ENCODE measurements at regions not wholly inside any gene's neighbourhood (a gene's known extent, or its start where the extent isn't known, plus 50 kb on each side); places are given as distances from the start of the nearest gene placed in this dataset.

- no peak for DNase-seq (ENCODE audit: low spot score)
- Mint-ChIP-seq H3K36me3 (ENCODE audit: low read depth, unreplicated experiment) (no peaks in the 10 kb centered on the region), H3K4me1 (ENCODE audit: unreplicated experiment) (no peaks in the 10 kb centered on the region), H3K27ac (ENCODE audit: unreplicated experiment) (no peak overlapping the region), H3K27me3 (ENCODE audit: unreplicated experiment) (peaks cover 1% of the 10 kb centered on the region), H3K9me3 (ENCODE audit: unreplicated experiment) (no peaks in the 10 kb centered on the region), H3K4me3 (ENCODE audit: unreplicated experiment) (no peak overlapping the region)
- TF ChIP-seq CTCF (IDR thresholded peaks at IDR 0.05; ENCODE audit: unreplicated experiment): no peak
Observed at GRCh38 chr1:213531369-213532310, 456.1 kb upstream of the PROX1 start.

GRCh38 chr1:213533125-213533524, 454.6 kb upstream of the PROX1 start:
- Mint-ChIP-seq H3K4me1 (ENCODE audit: unreplicated experiment) (no peaks in the 10 kb centered on the region), H3K4me3 (ENCODE audit: unreplicated experiment) (no peak overlapping the region), H3K27ac (ENCODE audit: unreplicated experiment) (no peak overlapping the region), H3K36me3 (ENCODE audit: low read depth, unreplicated experiment) (no peaks in the 10 kb centered on the region), H3K27me3 (ENCODE audit: unreplicated experiment) (peaks cover 1% of the 10 kb centered on the region), H3K9me3 (ENCODE audit: unreplicated experiment) (no peaks in the 10 kb centered on the region)
- DNase-seq (ENCODE audit: low spot score): no peak
- no peak for TF ChIP-seq CTCF (IDR thresholded peaks at IDR 0.05; ENCODE audit: unreplicated experiment)

- H3K4me3 Mint-ChIP-seq (ENCODE audit: unreplicated experiment): no peak overlapping the region
- H3K27me3 Mint-ChIP-seq (ENCODE audit: unreplicated experiment): no peaks in the 10 kb centered on the region
- H3K4me1 Mint-ChIP-seq (ENCODE audit: unreplicated experiment): no peaks in the 10 kb centered on the region
- no peak for TF ChIP-seq CTCF (IDR thresholded peaks at IDR 0.05; ENCODE audit: unreplicated experiment)
- no peaks in the 10 kb centered on the region for H3K36me3 Mint-ChIP-seq (ENCODE audit: low read depth, unreplicated experiment)
- H3K27ac Mint-ChIP-seq (ENCODE audit: unreplicated experiment): no peak overlapping the region
- H3K9me3 Mint-ChIP-seq (ENCODE audit: unreplicated experiment): no peaks in the 10 kb centered on the region
- DNase-seq (ENCODE audit: low spot score): no peak
Observed at GRCh38 chr1:213535679-213536078, 452.1 kb upstream of the PROX1 start.

- Mint-ChIP-seq H3K4me1 (ENCODE audit: unreplicated experiment) (no peaks in the 10 kb centered on the region), H3K27me3 (ENCODE audit: unreplicated experiment) (peaks cover 3% of the 10 kb centered on the region)
- no peak for TF ChIP-seq CTCF (IDR thresholded peaks at IDR 0.05; ENCODE audit: unreplicated experiment)
Observed at GRCh38 chr1:213538251-213538650, 449.5 kb upstream of the PROX1 start.

GRCh38 chr1:213539464-213539863, 448.3 kb upstream of the PROX1 start:
- Mint-ChIP-seq H3K27ac (ENCODE audit: unreplicated experiment) (no peak overlapping the region), H3K4me1 (ENCODE audit: unreplicated experiment) (peaks cover 4% of the 10 kb centered on the region), H3K9me3 (ENCODE audit: unreplicated experiment) (no peaks in the 10 kb centered on the region), H3K36me3 (ENCODE audit: low read depth, unreplicated experiment) (no peaks in the 10 kb centered on the region), H3K27me3 (ENCODE audit: unreplicated experiment) (peaks cover 3% of the 10 kb centered on the region), H3K4me3 (ENCODE audit: unreplicated experiment) (no peak overlapping the region)
- TF ChIP-seq CTCF (IDR thresholded peaks at IDR 0.05; ENCODE audit: unreplicated experiment): no peak
- no peak for DNase-seq (ENCODE audit: low spot score)

More at GRCh38 chr1:213538251-213538650, 449.5 kb upstream of the PROX1 start:
- Mint-ChIP-seq H3K27ac (ENCODE audit: unreplicated experiment) (no peak overlapping the region), H3K4me3 (ENCODE audit: unreplicated experiment) (no peak overlapping the region), H3K9me3 (ENCODE audit: unreplicated experiment) (no peaks in the 10 kb centered on the region), H3K36me3 (ENCODE audit: low read depth, unreplicated experiment) (no peaks in the 10 kb centered on the region)
- DNase-seq (ENCODE audit: low spot score): no peak

All from endothelial cell (in vitro differentiated cells).